ENCODE measurements at regions not wholly inside any gene's neighbourhood (a gene's known extent, or its start where the extent isn't known, plus 50 kb on each side); places are given as distances from the start of the nearest gene placed in this dataset.

DNA sequence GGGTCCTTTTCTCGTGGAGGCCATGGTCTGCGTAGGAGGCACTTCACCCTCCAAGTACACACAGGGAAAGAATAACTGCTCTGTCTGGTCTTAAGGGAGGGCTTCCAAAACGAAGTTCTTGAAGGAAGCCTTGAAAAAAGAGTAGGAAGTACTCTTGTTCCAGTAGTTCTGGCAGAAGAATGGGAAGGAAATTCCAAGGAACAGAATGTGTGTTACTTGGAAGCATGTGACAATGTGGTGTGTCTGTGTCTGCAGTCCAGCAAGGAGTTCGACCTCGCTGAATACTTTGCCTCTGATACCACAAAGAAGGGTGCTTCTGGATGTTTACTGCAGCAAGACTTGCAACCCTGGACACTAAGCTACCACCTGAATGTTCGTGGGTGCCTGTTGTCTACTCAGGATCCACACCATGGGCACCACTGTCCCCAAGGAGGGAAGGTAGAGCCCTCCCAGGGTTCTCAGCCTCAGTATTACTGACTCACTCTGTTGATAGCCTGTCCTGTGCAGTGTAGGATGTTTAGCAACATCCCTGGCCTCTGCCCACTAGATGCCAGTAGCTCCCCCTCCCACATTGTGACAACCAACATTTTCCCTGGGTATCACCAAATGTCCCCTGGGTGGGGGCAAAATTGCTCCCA, 471.6 kb upstream of the CDH4 start:
- ATAC-seq = no peak
- H3K27ac ChIP-seq = no peak overlapping the region
- peaks cover 0 to 3% (median 0%) of the 10 kb centered on the region in 3 donors for H3K27me3 ChIP-seq (ENCODE audit: insufficient read depth in 3 of 3, low read length in 2 of 3)
- no peak for DNase-seq
- H3K36me3 ChIP-seq (ENCODE audit: insufficient read depth in 1 of 2, low read depth in 1 of 2) = no peaks in the 10 kb centered on the region
- TF ChIP-seq, protein P1, sequence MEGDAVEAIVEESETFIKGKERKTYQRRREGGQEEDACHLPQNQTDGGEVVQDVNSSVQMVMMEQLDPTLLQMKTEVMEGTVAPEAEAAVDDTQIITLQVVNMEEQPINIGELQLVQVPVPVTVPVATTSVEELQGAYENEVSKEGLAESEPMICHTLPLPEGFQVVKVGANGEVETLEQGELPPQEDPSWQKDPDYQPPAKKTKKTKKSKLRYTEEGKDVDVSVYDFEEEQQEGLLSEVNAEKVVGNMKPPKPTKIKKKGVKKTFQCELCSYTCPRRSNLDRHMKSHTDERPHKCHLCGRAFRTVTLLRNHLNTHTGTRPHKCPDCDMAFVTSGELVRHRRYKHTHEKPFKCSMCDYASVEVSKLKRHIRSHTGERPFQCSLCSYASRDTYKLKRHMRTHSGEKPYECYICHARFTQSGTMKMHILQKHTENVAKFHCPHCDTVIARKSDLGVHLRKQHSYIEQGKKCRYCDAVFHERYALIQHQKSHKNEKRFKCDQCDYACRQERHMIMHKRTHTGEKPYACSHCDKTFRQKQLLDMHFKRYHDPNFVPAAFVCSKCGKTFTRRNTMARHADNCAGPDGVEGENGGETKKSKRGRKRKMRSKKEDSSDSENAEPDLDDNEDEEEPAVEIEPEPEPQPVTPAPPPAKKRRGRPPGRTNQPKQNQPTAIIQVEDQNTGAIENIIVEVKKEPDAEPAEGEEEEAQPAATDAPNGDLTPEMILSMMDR (IDR thresholded peaks at IDR 0.05) = no peak
- intact Hi-C loops (cut with DNase I) = no loop called here
- H3K9me3 ChIP-seq = no peaks in the 10 kb centered on the region
- H3K4me3 ChIP-seq = no peak overlapping the region
- 69 to 76% (median 70%) methylated on average over 6 of the region's 6 CpGs for WGBS, 3 donors
- no peaks in the 10 kb centered on the region for H3K4me1 ChIP-seq

DNA sequence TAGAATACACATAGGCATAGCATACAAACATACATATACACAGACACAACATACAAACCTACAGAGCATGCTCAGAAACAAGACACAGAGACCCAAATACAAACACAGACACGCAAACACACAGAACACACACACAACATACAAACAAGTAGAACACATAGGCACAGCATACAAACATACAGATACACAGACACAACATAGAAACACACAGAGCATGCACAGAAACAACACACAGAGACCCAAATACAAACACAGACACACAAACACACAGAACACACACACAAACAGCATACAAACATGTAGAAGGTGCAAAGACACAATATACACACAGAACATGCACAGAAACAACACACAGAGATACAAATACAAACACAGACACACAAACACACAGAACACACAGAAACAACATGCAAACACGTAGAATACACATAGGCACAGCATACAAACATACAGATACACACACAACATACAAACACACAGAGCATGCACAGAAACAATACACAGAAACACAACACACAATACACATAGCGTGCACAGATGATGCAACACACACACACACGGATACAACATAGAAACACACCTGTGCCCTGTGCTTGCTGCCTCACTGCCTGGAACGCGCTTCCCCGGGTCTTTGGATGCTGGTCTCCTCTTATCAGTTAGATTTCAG, 469.0 kb upstream of the CDH4 start:
- Histone ChIP-seq H3K9me3 (no peaks in the 10 kb centered on the region), H3K4me1 (no peaks in the 10 kb centered on the region), H3K36me3 (ENCODE audit: insufficient read depth in 1 of 2, low read depth in 1 of 2) (no peaks in the 10 kb centered on the region), H3K27me3 (ENCODE audit: insufficient read depth in 3 of 3, low read length in 2 of 3) (peaks cover 0 to 3% (median 0%) of the 10 kb centered on the region in 3 donors), H3K4me3 (no peak overlapping the region), H3K27ac (no peak overlapping the region)
- TF ChIP-seq, protein P1 (IDR thresholded peaks at IDR 0.05) = no peak
- DNase-seq (no peak), ATAC-seq (no peak)
- intact Hi-C loops (cut with DNase I) = no loop called here
- WGBS, 3 donors = 92 to 96% (median 95%) methylated on average over 7 of the region's 7 CpGs

DNA sequence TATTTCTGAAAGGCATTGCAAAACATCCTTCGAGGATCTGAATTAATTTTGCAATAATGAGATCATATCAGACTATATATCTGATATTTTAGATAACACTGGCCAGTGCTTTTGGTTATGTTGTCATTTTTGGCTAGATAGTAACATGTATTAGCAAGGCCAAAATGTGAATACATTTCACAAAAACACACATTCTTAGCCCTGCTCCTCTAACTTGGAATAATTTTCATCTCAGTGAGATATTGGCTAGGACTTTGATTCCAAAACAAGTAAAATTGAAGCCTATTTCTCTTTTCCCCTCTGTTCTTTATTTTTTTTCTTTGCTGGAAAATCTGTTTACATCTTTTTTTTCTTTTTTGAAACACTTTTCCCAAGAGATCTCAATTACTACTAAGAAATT, 466.8 kb upstream of the CDH4 start:
- DNase-seq (no peak), ATAC-seq (no peak)
- H3K4me3 ChIP-seq = no peak overlapping the region
- no peaks in the 10 kb centered on the region for H3K4me1 ChIP-seq
- H3K27ac ChIP-seq = no peak overlapping the region
- no peaks in the 10 kb centered on the region for H3K36me3 ChIP-seq (ENCODE audit: insufficient read depth in 1 of 2, low read depth in 1 of 2)
- TF ChIP-seq, protein P1 (IDR thresholded peaks at IDR 0.05) = no peak
- H3K9me3 ChIP-seq = no peaks in the 10 kb centered on the region
- 45 to 72% (median 60%) methylated on average over 1 of the region's 1 CpG for WGBS, 3 donors
- H3K27me3 ChIP-seq (ENCODE audit: insufficient read depth in 3 of 3, low read length in 2 of 3) = peaks cover 0 to 3% (median 0%) of the 10 kb centered on the region in 3 donors
- intact Hi-C loops (cut with DNase I) = no loop called here

DNA sequence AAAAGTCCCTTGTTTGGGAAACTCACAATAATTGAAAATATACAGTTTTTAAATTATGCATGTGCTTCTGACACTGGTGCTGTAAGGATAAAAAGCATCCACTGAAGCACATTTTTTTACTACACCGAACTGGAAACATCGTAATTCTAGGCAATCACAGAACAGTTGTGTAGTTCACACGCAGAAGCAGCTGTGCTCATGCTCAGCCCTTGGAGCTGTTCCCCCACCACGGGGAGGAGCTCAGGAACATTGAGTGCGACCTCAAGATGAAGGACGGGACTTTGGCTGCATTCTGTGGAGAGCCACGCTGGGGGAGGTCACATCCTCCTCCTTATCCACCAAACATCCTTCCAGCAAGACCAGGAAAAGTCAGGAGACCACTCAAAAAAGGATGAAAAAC, 466.3 kb upstream of the CDH4 start:
- intact Hi-C loops (cut with DNase I) = no loop called here
- H3K27ac ChIP-seq = no peak overlapping the region

More for the DNA sequence above, 466.3 kb upstream of the CDH4 start:
- DNase-seq = no peak
- WGBS, 3 donors = 11 to 17% (median 16%) methylated on average over 7 of the region's 7 CpGs
- Histone ChIP-seq H3K9me3 (no peaks in the 10 kb centered on the region), H3K4me3 (no peak overlapping the region), H3K4me1 (no peaks in the 10 kb centered on the region), H3K27me3 (ENCODE audit: insufficient read depth in 3 of 3, low read length in 2 of 3) (peaks cover 0 to 3% (median 0%) of the 10 kb centered on the region in 3 donors), H3K36me3 (ENCODE audit: insufficient read depth in 1 of 2, low read depth in 1 of 2) (no peaks in the 10 kb centered on the region)
- ATAC-seq = no peak
- TF ChIP-seq, protein P1 (IDR thresholded peaks at IDR 0.05) = no peak
